ENCODE measurements at regions not wholly inside any gene's neighbourhood (a gene's known extent, or its start where the extent isn't known, plus 50 kb on each side); places are given as distances from the start of the nearest gene placed in this dataset.

DNA sequence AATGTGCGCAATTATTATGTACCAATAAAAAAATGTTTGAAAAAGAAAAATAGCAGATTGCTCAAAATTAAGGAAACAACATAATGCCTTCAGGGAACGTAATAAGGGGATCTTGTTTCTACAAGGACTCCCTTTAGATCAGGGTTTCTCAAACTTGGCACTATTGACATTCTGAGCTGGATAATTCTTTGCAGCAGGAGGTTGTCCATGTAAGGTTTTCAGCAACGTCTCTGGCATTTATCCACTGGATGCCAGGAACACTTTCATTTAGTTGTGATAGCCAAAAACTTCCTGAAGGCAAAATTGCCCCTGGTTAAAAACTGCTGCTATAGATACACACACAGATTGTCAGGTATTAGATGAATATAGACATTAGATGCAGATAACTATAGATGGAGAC lies 666.7 kb upstream of the ADAMTS5 start:
- TF ChIP-seq RAD21 (IDR thresholded peaks at IDR 0.05; ENCODE audit: low read depth) (no peak), EP300 (IDR thresholded peaks at IDR 0.05; ENCODE audit: borderline replicate concordance) (no peak), TAF1 (IDR thresholded peaks at IDR 0.05; ENCODE audit: low read depth) (no peak), TCF12 (IDR thresholded peaks at IDR 0.05; ENCODE audit: low read depth) (no peak), TEAD4 (IDR thresholded peaks at IDR 0.05) (no peak)
- TF ChIP-seq, protein P1, sequence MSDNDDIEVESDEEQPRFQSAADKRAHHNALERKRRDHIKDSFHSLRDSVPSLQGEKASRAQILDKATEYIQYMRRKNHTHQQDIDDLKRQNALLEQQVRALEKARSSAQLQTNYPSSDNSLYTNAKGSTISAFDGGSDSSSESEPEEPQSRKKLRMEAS (IDR thresholded peaks at IDR 0.05): no peak
- TF ChIP-seq, protein P2, sequence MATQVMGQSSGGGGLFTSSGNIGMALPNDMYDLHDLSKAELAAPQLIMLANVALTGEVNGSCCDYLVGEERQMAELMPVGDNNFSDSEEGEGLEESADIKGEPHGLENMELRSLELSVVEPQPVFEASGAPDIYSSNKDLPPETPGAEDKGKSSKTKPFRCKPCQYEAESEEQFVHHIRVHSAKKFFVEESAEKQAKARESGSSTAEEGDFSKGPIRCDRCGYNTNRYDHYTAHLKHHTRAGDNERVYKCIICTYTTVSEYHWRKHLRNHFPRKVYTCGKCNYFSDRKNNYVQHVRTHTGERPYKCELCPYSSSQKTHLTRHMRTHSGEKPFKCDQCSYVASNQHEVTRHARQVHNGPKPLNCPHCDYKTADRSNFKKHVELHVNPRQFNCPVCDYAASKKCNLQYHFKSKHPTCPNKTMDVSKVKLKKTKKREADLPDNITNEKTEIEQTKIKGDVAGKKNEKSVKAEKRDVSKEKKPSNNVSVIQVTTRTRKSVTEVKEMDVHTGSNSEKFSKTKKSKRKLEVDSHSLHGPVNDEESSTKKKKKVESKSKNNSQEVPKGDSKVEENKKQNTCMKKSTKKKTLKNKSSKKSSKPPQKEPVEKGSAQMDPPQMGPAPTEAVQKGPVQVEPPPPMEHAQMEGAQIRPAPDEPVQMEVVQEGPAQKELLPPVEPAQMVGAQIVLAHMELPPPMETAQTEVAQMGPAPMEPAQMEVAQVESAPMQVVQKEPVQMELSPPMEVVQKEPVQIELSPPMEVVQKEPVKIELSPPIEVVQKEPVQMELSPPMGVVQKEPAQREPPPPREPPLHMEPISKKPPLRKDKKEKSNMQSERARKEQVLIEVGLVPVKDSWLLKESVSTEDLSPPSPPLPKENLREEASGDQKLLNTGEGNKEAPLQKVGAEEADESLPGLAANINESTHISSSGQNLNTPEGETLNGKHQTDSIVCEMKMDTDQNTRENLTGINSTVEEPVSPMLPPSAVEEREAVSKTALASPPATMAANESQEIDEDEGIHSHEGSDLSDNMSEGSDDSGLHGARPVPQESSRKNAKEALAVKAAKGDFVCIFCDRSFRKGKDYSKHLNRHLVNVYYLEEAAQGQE (IDR thresholded peaks at IDR 0.05; ENCODE audit: low read depth): no peak

Data from Ishikawa (cell line).